HG03521 (cell line): ENCODE measurements at regions not wholly inside any gene's neighbourhood (a gene's known extent, or its start where the extent isn't known, plus 50 kb on each side); places are given as distances from the start of the nearest gene placed in this dataset.

ENCODE experiments used
- ATAC-seq: cut with Tn5 transposase; IDR thresholded peaks from one replicate; pipeline ENCODE4 v1.9.1; 2021; ENCODE audit warnings: mild to moderate bottlenecking, moderate library complexity; ENCODE audit not compliant: unreplicated experiment

- ATAC-seq, result no peak
Observed at GRCh38 chr5:5710471-5710870, 288.0 kb downstream of the ICE1 start.

DNA sequence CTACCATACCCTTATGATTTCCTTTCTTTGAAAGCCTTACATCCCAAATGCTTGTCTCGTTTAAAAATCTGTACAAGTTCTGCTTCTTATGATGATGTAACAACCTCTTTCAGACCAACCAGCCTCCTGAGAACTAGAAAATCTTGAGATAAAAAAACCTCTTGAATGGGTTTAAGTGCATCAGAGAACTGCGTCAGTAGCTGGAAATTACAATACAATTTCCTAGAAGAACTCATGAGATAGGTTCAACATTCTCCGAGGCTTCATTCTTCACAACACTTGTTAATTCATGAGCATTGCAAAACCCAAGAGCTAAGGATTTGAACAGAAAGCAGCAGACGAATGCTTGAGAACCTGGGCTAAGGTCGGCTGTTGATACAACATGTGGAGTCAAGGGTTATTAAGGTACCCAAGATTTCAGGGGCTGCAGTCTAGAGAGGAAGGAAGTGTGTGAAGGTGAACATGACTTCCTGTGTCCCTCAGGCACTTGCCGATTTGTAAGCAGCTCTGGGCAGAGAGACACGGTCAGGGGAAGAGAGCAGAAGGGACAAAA, 286.0 kb downstream of the ICE1 start:
- no peak for ATAC-seq

GRCh38 chr5:5705010-5705409, 282.5 kb downstream of the ICE1 start:
- no peak for ATAC-seq

DNA sequence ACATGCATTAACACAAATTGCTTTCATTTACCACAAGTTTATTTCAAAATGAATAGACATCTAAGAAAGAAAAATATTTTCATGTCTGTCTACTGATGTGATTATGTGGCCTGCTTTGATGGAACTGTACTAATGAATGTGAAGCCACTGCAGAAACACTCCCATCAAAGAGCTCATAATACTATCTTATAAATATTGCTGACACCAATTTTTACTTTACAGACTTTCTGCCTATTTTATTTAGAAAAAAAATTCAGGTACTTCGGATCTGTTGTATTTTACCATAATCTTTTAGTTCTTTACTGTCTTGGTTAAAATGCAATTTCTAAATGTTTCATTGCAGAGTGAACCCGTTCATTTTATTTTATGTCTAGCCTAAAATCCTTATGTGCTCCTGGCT, 281.9 kb downstream of the ICE1 start:
- ATAC-seq, result no peak

- no peak for ATAC-seq
Observed at GRCh38 chr5:5702934-5703333, 280.5 kb downstream of the ICE1 start.

DNA sequence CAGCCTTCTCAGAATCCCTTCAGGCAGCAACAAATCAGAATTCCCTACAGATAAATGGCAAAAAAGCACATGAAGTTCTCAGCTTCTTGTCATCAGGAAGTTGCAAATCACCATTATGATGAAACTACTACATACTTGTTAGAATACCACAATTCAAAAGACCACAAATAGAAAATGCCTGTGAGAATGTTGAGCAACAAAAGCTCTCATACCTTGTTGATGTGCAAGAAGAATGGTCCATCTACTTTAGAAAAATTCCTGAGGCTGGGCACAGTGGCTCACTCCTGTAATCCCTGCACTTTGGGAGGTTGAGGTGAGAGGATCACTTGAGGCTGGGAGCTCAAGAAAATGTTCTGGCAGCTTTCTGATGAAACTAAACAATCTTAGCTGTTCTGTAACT, 278.1 kb downstream of the ICE1 start:
- no peak for ATAC-seq

DNA sequence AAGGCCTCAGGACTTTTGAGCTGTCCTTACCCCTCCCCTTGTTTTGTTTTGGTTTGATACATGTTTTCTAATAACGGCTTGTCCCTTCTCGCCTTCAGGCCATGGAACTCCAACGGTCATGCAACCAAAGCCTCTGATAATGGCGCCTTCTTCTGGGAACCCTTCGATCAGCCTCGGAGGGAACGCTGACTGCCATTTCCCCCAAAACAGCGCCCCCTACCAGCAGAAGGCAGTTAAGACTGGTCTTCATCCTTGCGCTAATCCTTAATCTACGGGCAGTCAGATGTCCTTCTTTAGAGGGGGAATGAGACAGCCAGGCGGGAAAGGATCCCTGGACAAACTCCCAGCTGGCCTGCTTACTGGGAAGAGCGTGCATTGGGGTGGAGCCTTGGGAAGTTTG, 276.6 kb downstream of the ICE1 start:
- ATAC-seq, result no peak

DNA sequence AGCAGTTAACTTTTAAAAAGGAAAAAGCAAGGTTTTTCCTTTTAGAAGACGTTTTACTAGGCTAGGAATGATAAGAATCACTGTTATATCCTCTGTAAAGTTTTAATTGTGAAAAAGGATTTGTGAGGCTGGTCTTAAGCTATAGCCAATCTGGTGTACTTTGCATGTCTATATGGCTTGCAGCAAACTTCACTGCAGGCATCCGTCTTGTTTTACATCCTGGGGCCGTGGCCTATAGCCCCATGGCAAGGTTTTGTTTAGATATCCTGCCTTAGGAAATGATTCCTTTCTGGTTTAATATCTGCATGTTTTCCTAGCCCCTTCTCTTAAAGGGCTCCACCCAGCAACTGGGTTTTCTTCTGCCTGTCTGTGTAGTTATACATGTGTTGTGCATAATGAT, 272.8 kb downstream of the ICE1 start:
- ATAC-seq, result no peak

DNA sequence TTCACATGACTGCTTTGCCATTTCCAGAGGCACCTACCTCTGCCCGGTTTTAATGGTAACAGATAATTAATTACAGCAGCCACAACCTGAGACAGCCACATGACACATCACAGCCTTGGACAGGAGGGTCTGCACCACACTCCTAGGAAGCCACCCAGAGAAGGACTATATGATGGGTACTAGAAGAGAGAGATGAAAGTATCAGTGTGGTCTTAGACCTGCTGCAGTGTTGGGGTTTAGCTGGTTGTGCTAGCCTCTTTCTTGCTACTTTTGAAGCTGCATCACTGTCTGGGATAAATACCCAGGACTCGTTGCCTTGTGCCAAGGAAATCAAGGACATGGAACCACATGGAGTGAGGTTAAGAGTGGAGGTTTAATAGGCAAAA, 266.4 kb downstream of the ICE1 start:
- no peak for ATAC-seq

GRCh38 chr5:5688194-5688924, 265.9 kb downstream of the ICE1 start:
- no peak for ATAC-seq

DNA sequence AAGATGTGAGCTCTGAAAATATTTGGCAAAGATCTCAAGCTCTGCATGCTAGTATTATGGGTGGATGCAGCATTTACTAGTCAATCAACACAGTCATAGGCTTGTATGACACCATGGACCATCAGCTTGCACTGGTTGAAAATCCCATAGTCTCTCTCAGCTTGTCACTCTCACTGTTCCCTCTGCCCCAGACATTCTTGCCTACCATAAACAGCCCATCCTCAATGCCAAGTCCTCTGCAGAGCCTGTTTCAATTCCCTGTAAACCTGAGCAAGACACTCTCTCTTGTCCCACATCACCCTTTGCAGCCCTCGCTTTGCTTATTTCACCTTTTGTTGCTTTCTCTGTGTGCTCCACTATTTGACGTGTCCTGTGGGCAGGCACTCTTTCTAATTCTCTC, 264.6 kb downstream of the ICE1 start:
- no peak for ATAC-seq

- ATAC-seq, result no peak
Observed at GRCh38 chr5:5686356-5686755, 263.9 kb downstream of the ICE1 start.

DNA sequence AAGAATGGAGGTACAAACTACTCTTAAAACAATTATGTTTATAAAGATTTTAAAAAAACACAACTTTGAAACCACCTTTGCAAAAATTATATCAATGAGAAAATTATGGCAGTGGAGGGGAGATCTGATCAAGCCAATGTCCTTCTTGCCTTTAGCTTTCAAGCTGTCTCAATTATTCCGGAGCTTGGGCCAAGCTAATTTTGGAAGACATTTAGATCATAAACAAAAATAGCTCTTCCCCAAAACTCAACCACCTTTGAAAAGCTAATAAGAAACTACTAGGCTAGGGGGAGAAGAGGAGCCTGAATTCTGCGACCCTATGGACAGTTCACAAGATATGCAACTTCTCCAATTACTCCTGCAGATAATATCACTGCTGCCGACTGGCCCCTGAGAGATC, 263.3 kb downstream of the ICE1 start:
- no peak for ATAC-seq

DNA sequence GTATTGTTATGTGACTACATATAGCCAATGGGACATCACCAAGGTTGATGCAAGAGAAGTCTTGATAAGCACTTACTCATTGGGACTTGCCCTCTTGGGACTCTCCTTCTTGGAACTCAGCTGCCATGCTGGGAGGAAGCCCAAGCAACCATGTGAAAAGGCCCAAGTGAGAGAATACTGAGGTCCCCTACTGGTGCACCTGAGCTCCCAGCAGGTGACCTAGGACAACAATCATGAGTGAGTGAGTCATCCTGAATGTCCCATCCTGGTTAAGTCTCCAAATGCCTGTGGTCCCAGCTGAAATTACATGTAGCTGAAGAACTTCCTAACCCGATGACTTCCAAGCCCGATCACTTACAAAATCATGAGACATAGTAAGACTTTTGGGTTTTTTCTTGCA, 260.7 kb downstream of the ICE1 start:
- no peak for ATAC-seq

DNA sequence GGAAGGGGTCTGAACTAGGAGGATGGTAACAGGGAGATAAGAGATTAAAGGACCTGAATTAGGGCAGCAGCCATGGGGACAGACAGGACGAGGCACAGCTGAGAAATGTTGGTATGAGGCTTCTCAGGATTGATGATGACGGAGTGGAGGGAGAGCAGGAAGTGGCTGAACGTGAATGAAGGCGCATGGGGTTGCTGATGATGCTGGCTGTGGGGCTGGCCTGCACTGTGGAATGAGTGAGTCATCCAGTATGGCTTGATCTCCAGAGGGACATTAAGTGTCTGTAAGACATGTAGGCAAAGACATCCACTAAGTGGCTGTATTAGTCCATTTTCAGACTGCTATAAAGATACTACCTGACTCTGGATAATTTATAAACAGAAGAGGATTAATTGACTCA, 256.4 kb downstream of the ICE1 start:
- no peak for ATAC-seq

DNA sequence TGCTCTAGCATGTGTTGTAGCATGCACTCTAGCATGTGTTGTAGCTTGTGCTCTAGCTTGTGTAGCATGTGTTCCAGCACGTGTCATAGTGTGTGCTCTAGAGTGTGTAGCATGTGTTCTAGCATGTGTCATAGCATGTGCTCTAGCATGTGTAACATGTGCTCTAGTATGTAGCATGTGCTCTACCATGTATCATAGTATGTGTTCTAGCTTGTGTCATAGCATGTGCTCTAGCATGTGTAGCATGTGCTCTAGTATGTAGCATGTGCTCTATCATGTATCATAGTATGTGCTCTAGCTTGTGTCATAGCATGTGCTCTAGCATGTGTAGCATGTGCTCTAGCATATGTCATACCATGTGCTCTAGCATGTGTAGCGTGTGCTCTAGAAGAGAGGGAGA, 255.3 kb downstream of the ICE1 start:
- no peak for ATAC-seq

- ATAC-seq, result no peak
Observed at GRCh38 chr5:5676218-5676617, 253.7 kb downstream of the ICE1 start.

DNA sequence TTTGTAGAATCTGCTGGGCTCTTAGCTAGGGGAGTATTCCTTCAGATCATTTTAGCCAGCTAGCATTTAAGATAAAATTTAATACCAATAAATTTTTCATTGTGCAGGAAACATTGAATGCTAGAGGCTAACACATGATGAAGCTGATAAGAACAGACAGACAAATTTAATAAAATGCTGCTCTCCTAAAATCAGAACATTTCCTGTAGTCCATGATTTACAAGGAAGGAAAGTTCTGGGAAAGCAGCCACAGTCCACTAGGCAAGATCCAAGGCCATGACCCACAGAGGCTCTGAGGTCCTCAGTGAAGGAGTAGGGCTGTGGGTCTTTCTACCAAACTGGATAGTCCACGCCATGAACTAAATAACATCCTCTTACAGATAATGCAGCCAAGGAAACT, 253.0 kb downstream of the ICE1 start:
- no peak for ATAC-seq

DNA sequence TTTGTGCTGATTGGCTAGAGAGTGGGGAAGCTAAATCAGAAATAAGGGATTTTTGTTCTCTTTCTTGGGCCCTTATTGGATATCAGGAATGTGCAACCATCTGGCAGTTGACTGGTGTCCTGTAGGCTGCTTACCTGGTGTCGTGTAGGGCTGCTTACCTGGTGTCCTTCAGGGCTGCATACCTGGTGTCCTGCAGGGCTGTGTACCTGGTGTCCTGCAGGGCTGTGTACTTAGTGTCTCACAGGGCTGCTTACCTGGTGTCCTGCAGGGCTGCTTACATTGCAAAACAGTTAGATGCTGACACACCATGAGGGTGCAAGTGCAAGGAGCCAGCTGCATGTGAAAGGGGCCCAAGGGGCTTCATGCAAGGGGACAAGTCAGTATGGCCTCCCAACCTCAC, 249.3 kb downstream of the ICE1 start:
- no peak for ATAC-seq

GRCh38 chr5:5667136-5667554, 244.7 kb downstream of the ICE1 start:
- ATAC-seq, result no peak

- ATAC-seq, result no peak
Observed at GRCh38 chr5:5666369-5666768, 243.9 kb downstream of the ICE1 start.

GRCh38 chr5:5666076-5666365, 243.5 kb downstream of the ICE1 start:
- ATAC-seq, result no peak
